ENCODE measurements at regions not wholly inside any gene's neighbourhood (a gene's known extent, or its start where the extent isn't known, plus 50 kb on each side); places are given as distances from the start of the nearest gene placed in this dataset.

GRCh38 chr5:56487528-56488115, 254.5 kb upstream of the ANKRD55 start:
- Histone ChIP-seq H3K4me1 (ENCODE audit: control insufficient read depth in 1 of 2, insufficient read depth in 2 of 2, low read depth in 1 of 2, low read length in 1 of 2) (no peaks in the 10 kb centered on the region; a peak in 1 of 4 replicates), H3K27me3 (ENCODE audit: insufficient read depth) (no peaks in the 10 kb centered on the region), H3F3A (replicated peaks; ENCODE audit: insufficient read depth) (no peaks in the 10 kb centered on the region), H3K4me3 (ENCODE audit: low read depth in 2 of 2, low read length in 1 of 2) (no peak overlapping the region), H2AFZ (ENCODE audit: low read depth) (no peak overlapping the region), H3K9me2 (no peaks in the 10 kb centered on the region), H3K36me3 (replicated peaks in 1 of 2; ENCODE audit: control insufficient read depth in 1 of 2, insufficient read depth in 2 of 2, low read length in 1 of 2) (no peaks in the 10 kb centered on the region), H4K20me1 (ENCODE audit: insufficient read depth) (no peaks in the 10 kb centered on the region), H3K4me2 (no peak overlapping the region), H3K9me3 (no peaks in the 10 kb centered on the region), H3K79me2 (ENCODE audit: insufficient read depth) (no peaks in the 10 kb centered on the region), H3K27ac (ENCODE audit: low read depth in 2 of 2, low read length in 1 of 2) (no peak overlapping the region), H3K9ac (no peak overlapping the region)
- CTCF ChIA-PET = no interaction called here
- TF ChIP-seq RFX5 (IDR thresholded peaks at IDR 0.05; ENCODE audit: low read length) = no peak
- no peak for TF ChIP-seq NFIC (IDR thresholded peaks at IDR 0.05; ENCODE audit: borderline replicate concordance)
- TF ChIP-seq SIN3A (IDR thresholded peaks at IDR 0.05; ENCODE audit: borderline replicate concordance, low read depth, low read length) = no peak
- no peak for TF ChIP-seq USF2 (IDR thresholded peaks at IDR 0.05; ENCODE audit: borderline replicate concordance, low read depth, low read length)
- no peak for TF ChIP-seq SMC3 (IDR thresholded peaks at IDR 0.05; ENCODE audit: low read depth, low read length)
- TF ChIP-seq ZBTB33 (IDR thresholded peaks at IDR 0.05; ENCODE audit: borderline replicate concordance, low read depth) = no peak
- TF ChIP-seq YY1 (IDR thresholded peaks at IDR 0.05; ENCODE audit: low read depth) = no peak
- TF ChIP-seq POLR2AphosphoS5 (IDR thresholded peaks at IDR 0.05; ENCODE audit: low read depth, low read length) = no peak
- no peak for TF ChIP-seq TAF1 (IDR thresholded peaks at IDR 0.05; ENCODE audit: borderline replicate concordance, low read depth, low read length)
- TF ChIP-seq IRF3 (IDR thresholded peaks at IDR 0.05; ENCODE audit: low read depth, low read length) = no peak
- no peak for TF ChIP-seq CTCF (IDR thresholded peaks at IDR 0.05)
- no peak for TF ChIP-seq GABPA (IDR thresholded peaks at IDR 0.05; ENCODE audit: low read depth)
- TF ChIP-seq GATA2 (CRISPR knock-in tag; IDR thresholded peaks at IDR 0.05) = no peak
- TF ChIP-seq FOXM1 (IDR thresholded peaks at IDR 0.05; ENCODE audit: low read depth) = no peak
- TF ChIP-seq TCF12 (IDR thresholded peaks at IDR 0.05) = no peak
- no peak for TF ChIP-seq RCOR1 (IDR thresholded peaks at IDR 0.05; ENCODE audit: low read length)
- no peak for TF ChIP-seq FOXJ3 (CRISPR knock-in tag; IDR thresholded peaks at IDR 0.05)
- POLR2A ChIA-PET = no interaction called here
- 76% methylated on average over 15 of the region's 25 CpGs for WGBS (ENCODE audit: low lambda C conversion rate)
- no peak for DNase-seq
